ENCODE measurements at regions not wholly inside any gene's neighbourhood (a gene's known extent, or its start where the extent isn't known, plus 50 kb on each side); places are given as distances from the start of the nearest gene placed in this dataset.

DNA sequence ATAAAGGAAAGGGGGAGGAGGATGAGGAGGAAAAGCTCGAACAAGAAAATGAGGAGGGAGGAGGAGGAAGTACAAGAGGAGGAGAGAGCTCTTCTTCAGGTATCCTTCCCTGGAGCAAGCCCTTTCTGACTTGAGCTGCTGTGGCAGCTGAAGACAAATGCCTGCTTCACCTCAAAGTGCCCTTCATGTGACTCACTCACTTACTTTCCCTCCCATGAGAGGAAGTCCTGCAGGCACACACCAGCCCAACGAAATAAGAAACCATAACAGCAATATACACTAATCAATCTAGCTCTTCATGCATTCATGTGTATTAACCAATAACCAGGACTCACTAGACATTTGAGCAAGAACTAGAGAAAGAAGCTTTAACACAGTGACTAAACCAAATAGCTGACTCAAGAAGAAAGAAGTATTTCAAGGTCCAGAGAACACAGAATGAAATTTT, 251.9 kb downstream of the IGSF11 start:
- Histone ChIP-seq H3K27ac (ENCODE audit: low read length) (no peak overlapping the region), H3K36me3 (ENCODE audit: control insufficient read depth in 2 of 2, insufficient read depth in 2 of 2, low read length in 2 of 2) (no peaks in the 10 kb centered on the region), H3K9me3 (ENCODE audit: control insufficient read depth in 2 of 2, low read length in 2 of 2) (no peaks in the 10 kb centered on the region), H3K9ac (ENCODE audit: low read length in 2 of 2) (no peak overlapping the region), H3K4me3 (ENCODE audit: low read length in 2 of 2) (no peak overlapping the region), H3K4me1 (ENCODE audit: control insufficient read depth, insufficient read depth, low read length) (no peaks in the 10 kb centered on the region), H3K27me3 (ENCODE audit: control insufficient read depth in 1 of 2, insufficient read depth in 2 of 2, low read length in 2 of 2) (no peaks in the 10 kb centered on the region)

DNA sequence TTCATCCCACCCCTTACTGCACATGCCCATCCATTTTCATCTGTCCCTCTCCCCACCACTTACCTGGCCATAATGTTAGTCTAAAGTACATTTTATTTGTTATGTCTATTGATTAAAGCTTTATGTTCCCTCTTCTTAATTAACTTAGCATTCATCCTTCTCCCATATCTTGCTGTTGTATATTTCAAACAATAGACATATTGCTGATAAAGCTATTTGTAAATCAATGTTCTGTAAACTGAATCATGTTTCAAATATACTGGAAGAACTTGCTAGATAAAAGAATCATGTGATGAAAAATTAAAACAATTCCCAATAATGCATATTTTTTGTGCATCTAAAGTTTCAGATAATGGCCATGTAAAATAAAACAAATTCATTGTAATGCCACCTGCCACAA, 249.2 kb downstream of the IGSF11 start:
- Histone ChIP-seq H3K27ac (ENCODE audit: low read length) (no peak overlapping the region), H3K4me1 (ENCODE audit: control insufficient read depth, insufficient read depth, low read length) (no peaks in the 10 kb centered on the region), H3K9me3 (ENCODE audit: control insufficient read depth in 2 of 2, low read length in 2 of 2) (no peaks in the 10 kb centered on the region), H3K27me3 (ENCODE audit: control insufficient read depth in 1 of 2, insufficient read depth in 2 of 2, low read length in 2 of 2) (no peaks in the 10 kb centered on the region), H3K9ac (ENCODE audit: low read length in 2 of 2) (no peak overlapping the region), H3K4me3 (ENCODE audit: low read length in 2 of 2) (no peak overlapping the region), H3K36me3 (ENCODE audit: control insufficient read depth in 2 of 2, insufficient read depth in 2 of 2, low read length in 2 of 2) (no peaks in the 10 kb centered on the region)

DNA sequence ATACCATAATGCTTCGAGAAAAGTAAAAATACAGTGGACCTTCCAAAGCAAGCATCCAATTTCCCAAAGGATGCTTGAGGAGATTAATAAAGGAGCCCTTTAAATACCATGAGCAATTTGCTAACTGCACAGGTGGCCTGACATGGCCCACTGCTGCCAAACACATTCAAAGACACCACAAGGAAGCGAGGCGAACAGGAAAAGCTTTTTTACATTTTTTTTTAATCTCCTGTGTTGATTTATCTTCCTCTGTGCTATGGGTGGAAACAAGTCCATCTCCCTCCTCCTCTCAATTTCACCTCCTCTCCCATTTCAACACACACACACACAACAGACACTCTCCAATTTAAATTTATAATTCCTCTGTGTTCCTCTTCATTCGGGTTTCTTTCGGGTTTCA, 243.4 kb downstream of the IGSF11 start:
- H3K9ac ChIP-seq (ENCODE audit: low read length in 2 of 2), result no peak overlapping the region
- H3K36me3 ChIP-seq (ENCODE audit: control insufficient read depth in 2 of 2, insufficient read depth in 2 of 2, low read length in 2 of 2), result no peaks in the 10 kb centered on the region
- no peak overlapping the region for H3K27ac ChIP-seq (ENCODE audit: low read length)
- no peaks in the 10 kb centered on the region for H3K9me3 ChIP-seq (ENCODE audit: control insufficient read depth in 2 of 2, low read length in 2 of 2)
- H3K4me3 ChIP-seq (ENCODE audit: low read length in 2 of 2), result no peak overlapping the region
- no peaks in the 10 kb centered on the region for H3K27me3 ChIP-seq (ENCODE audit: control insufficient read depth in 1 of 2, insufficient read depth in 2 of 2, low read length in 2 of 2)
- no peaks in the 10 kb centered on the region for H3K4me1 ChIP-seq (ENCODE audit: control insufficient read depth, insufficient read depth, low read length)

DNA sequence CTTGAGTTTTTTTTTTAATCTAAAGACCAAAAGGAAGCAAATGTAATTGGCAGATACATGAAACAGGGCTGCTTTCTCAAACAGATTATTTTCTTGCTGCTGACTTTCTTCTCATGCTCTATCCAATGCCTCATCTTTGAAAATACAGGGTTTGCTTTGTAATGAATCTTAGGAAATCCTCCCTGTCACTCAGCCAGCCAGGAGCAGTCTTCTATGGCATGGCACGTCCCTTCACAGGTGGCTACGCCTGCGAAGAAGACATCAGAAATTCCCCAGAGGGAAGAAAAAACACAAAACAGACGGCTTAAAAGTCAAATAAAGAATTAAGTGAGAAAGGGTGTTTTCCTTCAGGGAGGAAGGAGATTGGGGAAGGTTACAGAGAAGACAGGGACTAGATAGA, 242.5 kb downstream of the IGSF11 start:
- H3K9me3 ChIP-seq (ENCODE audit: control insufficient read depth in 2 of 2, low read length in 2 of 2), result no peaks in the 10 kb centered on the region
- H3K9ac ChIP-seq (ENCODE audit: low read length in 2 of 2), result no peak overlapping the region
- no peak overlapping the region for H3K4me3 ChIP-seq (ENCODE audit: low read length in 2 of 2)
- no peak overlapping the region for H3K27ac ChIP-seq (ENCODE audit: low read length)
- H3K4me1 ChIP-seq (ENCODE audit: control insufficient read depth, insufficient read depth, low read length), result no peaks in the 10 kb centered on the region
- H3K36me3 ChIP-seq (ENCODE audit: control insufficient read depth in 2 of 2, insufficient read depth in 2 of 2, low read length in 2 of 2), result no peaks in the 10 kb centered on the region
- H3K27me3 ChIP-seq (ENCODE audit: control insufficient read depth in 1 of 2, insufficient read depth in 2 of 2, low read length in 2 of 2), result no peaks in the 10 kb centered on the region

DNA sequence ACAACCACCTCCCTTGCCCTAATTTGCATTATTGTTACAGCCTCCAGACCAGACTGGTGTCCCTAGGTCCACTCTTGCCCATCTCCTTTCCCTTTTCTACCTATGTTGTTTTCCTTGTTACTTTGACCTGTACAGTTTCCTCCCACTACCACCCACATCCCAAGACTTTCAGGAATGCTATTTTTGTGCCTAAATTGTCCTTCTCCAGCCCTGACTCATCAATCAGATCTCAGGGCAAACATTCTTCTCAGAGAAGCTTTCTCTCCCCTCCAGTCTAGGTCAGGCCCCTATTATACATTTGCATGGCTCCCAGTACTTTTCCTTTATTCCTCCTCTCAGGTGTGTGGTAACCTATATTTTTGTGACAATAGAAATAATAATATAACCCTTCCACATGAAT, 241.5 kb downstream of the IGSF11 start:
- no peak overlapping the region for H3K4me3 ChIP-seq (ENCODE audit: low read length in 2 of 2)
- H3K27me3 ChIP-seq (ENCODE audit: control insufficient read depth in 1 of 2, insufficient read depth in 2 of 2, low read length in 2 of 2), result no peaks in the 10 kb centered on the region
- H3K27ac ChIP-seq (ENCODE audit: low read length), result no peak overlapping the region
- no peaks in the 10 kb centered on the region for H3K36me3 ChIP-seq (ENCODE audit: control insufficient read depth in 2 of 2, insufficient read depth in 2 of 2, low read length in 2 of 2)
- no peaks in the 10 kb centered on the region for H3K9me3 ChIP-seq (ENCODE audit: control insufficient read depth in 2 of 2, low read length in 2 of 2)
- no peak overlapping the region for H3K9ac ChIP-seq (ENCODE audit: low read length in 2 of 2)
- H3K4me1 ChIP-seq (ENCODE audit: control insufficient read depth, insufficient read depth, low read length), result no peaks in the 10 kb centered on the region

DNA sequence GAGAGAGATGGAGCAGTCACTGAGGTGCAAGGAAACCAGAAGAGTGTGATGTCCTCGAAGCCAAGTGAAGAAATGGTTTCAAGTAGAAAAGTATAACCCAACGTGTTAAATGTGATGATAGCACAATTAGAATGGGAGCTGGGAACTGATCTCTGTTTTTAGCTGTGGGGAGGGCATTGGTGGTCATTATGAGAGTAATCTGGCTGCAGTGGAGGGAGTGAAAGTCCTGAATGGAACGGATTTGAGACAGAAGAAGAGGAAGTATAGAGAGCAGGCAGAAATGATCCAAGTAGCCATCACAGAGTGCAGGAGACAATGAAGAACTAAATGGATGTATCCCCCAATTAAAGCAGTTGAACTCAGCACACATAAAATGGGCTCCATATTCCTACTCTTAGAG, 235.3 kb downstream of the IGSF11 start:
- H3K9me3 ChIP-seq (ENCODE audit: control insufficient read depth in 2 of 2, low read length in 2 of 2), result no peaks in the 10 kb centered on the region
- no peak overlapping the region for H3K9ac ChIP-seq (ENCODE audit: low read length in 2 of 2)
- H3K36me3 ChIP-seq (ENCODE audit: control insufficient read depth in 2 of 2, insufficient read depth in 2 of 2, low read length in 2 of 2), result no peaks in the 10 kb centered on the region
- H3K4me1 ChIP-seq (ENCODE audit: control insufficient read depth, insufficient read depth, low read length), result no peaks in the 10 kb centered on the region
- no peak overlapping the region for H3K4me3 ChIP-seq (ENCODE audit: low read length in 2 of 2)
- H3K27me3 ChIP-seq (ENCODE audit: control insufficient read depth in 1 of 2, insufficient read depth in 2 of 2, low read length in 2 of 2), result no peaks in the 10 kb centered on the region
- no peak overlapping the region for H3K27ac ChIP-seq (ENCODE audit: low read length)

DNA sequence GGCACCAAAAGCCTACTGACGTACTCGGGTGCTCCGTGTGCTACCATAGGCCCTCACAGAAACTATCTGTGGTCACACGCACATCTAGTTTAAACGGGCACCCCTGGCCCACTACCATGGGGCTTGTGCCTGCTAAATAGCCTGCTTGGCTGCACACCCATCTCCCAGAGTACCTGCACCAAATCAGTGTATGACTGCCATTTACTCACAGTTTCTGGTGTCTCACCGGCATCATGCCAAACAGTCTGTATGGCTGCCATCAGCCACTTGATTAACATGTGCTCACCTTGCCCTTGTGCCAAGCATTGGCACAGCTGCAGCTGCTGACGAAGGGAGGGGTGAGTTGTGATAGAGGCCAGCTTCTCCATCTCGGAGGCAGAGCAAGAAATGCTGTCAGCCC, 232.7 kb downstream of the IGSF11 start:
- Histone ChIP-seq H3K4me1 (ENCODE audit: control insufficient read depth, insufficient read depth, low read length) (no peaks in the 10 kb centered on the region), H3K27ac (ENCODE audit: low read length) (no peak overlapping the region), H3K36me3 (ENCODE audit: control insufficient read depth in 2 of 2, insufficient read depth in 2 of 2, low read length in 2 of 2) (no peaks in the 10 kb centered on the region), H3K9ac (ENCODE audit: low read length in 2 of 2) (no peak overlapping the region), H3K27me3 (ENCODE audit: control insufficient read depth in 1 of 2, insufficient read depth in 2 of 2, low read length in 2 of 2) (no peaks in the 10 kb centered on the region), H3K4me3 (ENCODE audit: low read length in 2 of 2) (no peak overlapping the region), H3K9me3 (ENCODE audit: control insufficient read depth in 2 of 2, low read length in 2 of 2) (no peaks in the 10 kb centered on the region)

DNA sequence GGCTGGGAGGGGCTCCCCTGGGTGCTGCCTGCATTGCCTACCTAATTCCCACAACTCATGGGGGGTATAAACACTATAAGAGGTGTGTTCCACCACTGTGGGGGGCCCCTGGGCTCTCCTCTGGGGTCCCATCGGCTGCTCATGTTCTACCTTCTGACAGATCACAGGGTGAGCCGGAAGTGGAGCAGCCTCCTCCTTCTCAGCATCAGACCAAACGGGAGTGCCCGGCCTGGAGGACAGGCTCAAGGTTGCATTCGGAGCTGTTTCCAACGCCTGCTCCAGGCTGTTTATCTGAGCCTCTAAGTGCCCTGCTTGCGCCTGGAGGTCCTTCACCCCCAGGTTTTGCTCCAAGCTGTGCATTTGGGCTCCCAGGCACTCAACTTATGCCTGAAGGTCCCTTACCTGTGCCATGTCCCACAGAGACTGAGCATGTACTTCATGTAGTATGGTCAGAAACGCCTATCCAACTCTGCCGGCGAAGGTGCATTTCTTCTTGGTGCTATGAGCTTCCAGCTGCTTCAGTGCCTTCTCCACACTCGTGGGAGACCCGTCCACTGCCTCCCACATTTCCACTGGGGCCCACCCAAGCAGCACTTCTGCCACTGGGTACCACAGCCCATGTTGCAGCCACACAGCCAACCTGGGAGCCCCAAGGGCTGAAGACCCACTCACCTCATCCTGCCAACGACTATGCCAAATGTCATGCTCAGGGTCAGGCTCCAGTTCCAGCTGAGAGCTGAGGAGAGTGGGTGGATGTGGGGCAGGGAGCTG, 232.1 kb downstream of the IGSF11 start:
- Histone ChIP-seq H3K4me3 (ENCODE audit: low read length in 2 of 2) (no peak overlapping the region), H3K36me3 (ENCODE audit: control insufficient read depth in 2 of 2, insufficient read depth in 2 of 2, low read length in 2 of 2) (no peaks in the 10 kb centered on the region), H3K27me3 (ENCODE audit: control insufficient read depth in 1 of 2, insufficient read depth in 2 of 2, low read length in 2 of 2) (no peaks in the 10 kb centered on the region), H3K9me3 (ENCODE audit: control insufficient read depth in 2 of 2, low read length in 2 of 2) (no peaks in the 10 kb centered on the region), H3K4me1 (ENCODE audit: control insufficient read depth, insufficient read depth, low read length) (no peaks in the 10 kb centered on the region), H3K9ac (ENCODE audit: low read length in 2 of 2) (no peak overlapping the region), H3K27ac (ENCODE audit: low read length) (no peak overlapping the region)

DNA sequence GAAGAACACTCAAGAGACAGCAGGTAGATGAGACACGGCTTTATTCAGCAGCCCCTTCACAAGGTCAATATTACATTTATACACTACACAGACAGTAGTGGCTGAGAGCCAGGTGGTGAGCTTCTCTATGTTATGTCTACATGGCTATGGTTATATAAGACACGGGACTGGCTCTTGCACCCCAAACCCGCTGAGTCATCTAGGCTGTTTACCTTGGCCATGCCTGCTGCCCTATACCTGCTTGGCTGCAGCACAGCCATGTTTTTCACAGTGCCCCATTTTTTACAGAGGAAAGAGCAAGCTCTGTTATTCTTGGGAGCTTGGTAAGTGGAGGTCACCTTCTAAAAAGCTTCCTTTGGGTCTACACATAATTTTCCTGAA, 231.6 kb downstream of the IGSF11 start:
- no peaks in the 10 kb centered on the region for H3K4me1 ChIP-seq (ENCODE audit: control insufficient read depth, insufficient read depth, low read length)
- H3K9ac ChIP-seq (ENCODE audit: low read length in 2 of 2), result no peak overlapping the region
- no peaks in the 10 kb centered on the region for H3K27me3 ChIP-seq (ENCODE audit: control insufficient read depth in 1 of 2, insufficient read depth in 2 of 2, low read length in 2 of 2)
- no peaks in the 10 kb centered on the region for H3K36me3 ChIP-seq (ENCODE audit: control insufficient read depth in 2 of 2, insufficient read depth in 2 of 2, low read length in 2 of 2)
- no peak overlapping the region for H3K4me3 ChIP-seq (ENCODE audit: low read length in 2 of 2)
- H3K27ac ChIP-seq (ENCODE audit: low read length), result no peak overlapping the region
- no peaks in the 10 kb centered on the region for H3K9me3 ChIP-seq (ENCODE audit: control insufficient read depth in 2 of 2, low read length in 2 of 2)

DNA sequence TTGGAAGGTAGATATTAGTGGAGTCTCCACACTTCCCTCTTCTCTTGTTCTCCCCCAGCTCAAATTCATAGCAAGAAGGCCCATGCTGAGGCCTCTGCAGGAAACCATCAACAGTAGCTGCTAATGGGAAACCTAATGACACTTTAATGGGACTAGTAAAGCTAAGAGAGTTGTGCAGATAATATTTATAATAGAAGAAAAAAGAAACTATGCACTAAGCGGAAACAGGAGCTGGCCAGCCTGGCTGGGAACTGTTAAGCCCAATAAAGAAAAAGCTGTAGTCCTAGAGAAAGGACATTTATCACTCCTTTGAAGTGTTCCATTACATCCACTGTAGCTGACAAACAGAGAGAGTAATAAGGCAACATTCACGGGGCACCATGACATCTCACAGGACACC, 229.6 kb downstream of the IGSF11 start:
- Histone ChIP-seq H3K27me3 (ENCODE audit: control insufficient read depth in 1 of 2, insufficient read depth in 2 of 2, low read length in 2 of 2) (no peaks in the 10 kb centered on the region), H3K27ac (ENCODE audit: low read length) (no peak overlapping the region), H3K36me3 (ENCODE audit: control insufficient read depth in 2 of 2, insufficient read depth in 2 of 2, low read length in 2 of 2) (no peaks in the 10 kb centered on the region), H3K4me1 (ENCODE audit: control insufficient read depth, insufficient read depth, low read length) (no peaks in the 10 kb centered on the region), H3K4me3 (ENCODE audit: low read length in 2 of 2) (no peak overlapping the region), H3K9me3 (ENCODE audit: control insufficient read depth in 2 of 2, low read length in 2 of 2) (no peaks in the 10 kb centered on the region), H3K9ac (ENCODE audit: low read length in 2 of 2) (no peak overlapping the region)

DNA sequence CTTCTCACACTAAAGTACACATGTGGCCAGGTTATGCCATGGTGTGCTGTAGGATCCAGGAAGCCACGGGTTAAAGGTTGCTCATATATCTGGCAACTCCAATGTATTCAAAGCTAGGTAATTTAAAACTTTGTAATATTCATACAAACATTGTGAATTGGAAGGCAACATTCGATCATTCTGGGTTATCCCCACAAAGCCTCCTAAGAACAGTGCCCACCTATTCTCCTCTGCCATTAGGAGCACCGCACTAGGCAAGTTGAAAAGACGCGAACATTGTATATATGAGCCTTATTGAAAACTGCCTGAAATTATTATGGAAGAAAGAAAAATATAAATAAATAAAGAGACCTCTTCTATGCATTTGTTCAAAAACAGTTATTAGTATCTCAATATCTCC, 228.2 kb downstream of the IGSF11 start:
- Histone ChIP-seq H3K9me3 (ENCODE audit: control insufficient read depth in 2 of 2, low read length in 2 of 2) (no peaks in the 10 kb centered on the region), H3K4me3 (ENCODE audit: low read length in 2 of 2) (no peak overlapping the region), H3K4me1 (ENCODE audit: control insufficient read depth, insufficient read depth, low read length) (no peaks in the 10 kb centered on the region), H3K27me3 (ENCODE audit: control insufficient read depth in 1 of 2, insufficient read depth in 2 of 2, low read length in 2 of 2) (no peaks in the 10 kb centered on the region), H3K27ac (ENCODE audit: low read length) (no peak overlapping the region), H3K9ac (ENCODE audit: low read length in 2 of 2) (no peak overlapping the region), H3K36me3 (ENCODE audit: control insufficient read depth in 2 of 2, insufficient read depth in 2 of 2, low read length in 2 of 2) (no peaks in the 10 kb centered on the region)
